Skeletal muscle satellite cell (primary cell): ENCODE measurements at regions not wholly inside any gene's neighbourhood (a gene's known extent, or its start where the extent isn't known, plus 50 kb on each side); places are given as distances from the start of the nearest gene placed in this dataset.

Source experiments
- H3K27me3 ChIP-seq: 2 replicates; pipeline ENCODE4 v1.7.0; 2013; ENCODE audit warnings: low read length; ENCODE audit not compliant: control insufficient read depth, insufficient read depth
- H3K36me3 ChIP-seq: 2 replicates; pipeline ENCODE4 v1.7.0; 2013; ENCODE audit warnings: mild to moderate bottlenecking, control low read depth, low read length; ENCODE audit not compliant: insufficient read depth
- H3K4me1 ChIP-seq: 2 replicates; pipeline ENCODE4 v1.7.0; 2013; ENCODE audit warnings: low read length; ENCODE audit not compliant: control insufficient read depth, insufficient read depth
- H3K4me2 ChIP-seq: 2 replicates; pipeline ENCODE4 v1.7.0; 2013; ENCODE audit warnings: mild to moderate bottlenecking, low read length
- H3K4me3 ChIP-seq: 2 replicates; pipeline ENCODE4 v1.7.0; 2013; ENCODE audit warnings: low read length
- H3K9ac ChIP-seq: 2 replicates; pipeline ENCODE4 v1.7.0; 2013; ENCODE audit warnings: mild to moderate bottlenecking, low read depth, low read length, moderate library complexity
- H3K9me3 ChIP-seq: replicated peaks from 2 replicates; pipeline ENCODE4 v1.7.0; 2013; ENCODE audit warnings: mild to moderate bottlenecking, control low read depth, low read length

GRCh38 chr6:153872946-153873345, 166.1 kb upstream of the OPRM1 start:
- H3K4me3 ChIP-seq = no peak overlapping the region
- H3K4me1 ChIP-seq = no peaks in the 10 kb centered on the region
- no peaks in the 10 kb centered on the region for H3K36me3 ChIP-seq
- no peaks in the 10 kb centered on the region for H3K9me3 ChIP-seq
- no peak overlapping the region for H3K4me2 ChIP-seq
- no peaks in the 10 kb centered on the region for H3K27me3 ChIP-seq
- H3K9ac ChIP-seq = no peak overlapping the region

- H3K36me3 ChIP-seq = no peaks in the 10 kb centered on the region
- H3K4me2 ChIP-seq = no peak overlapping the region
- no peak overlapping the region for H3K4me3 ChIP-seq
- no peaks in the 10 kb centered on the region for H3K9me3 ChIP-seq
- no peak overlapping the region for H3K9ac ChIP-seq
- no peaks in the 10 kb centered on the region for H3K4me1 ChIP-seq
- no peaks in the 10 kb centered on the region for H3K27me3 ChIP-seq
Observed at GRCh38 chr6:153862927-153863326, 176.1 kb upstream of the OPRM1 start.

GRCh38 chr6:153862139-153862538, 176.9 kb upstream of the OPRM1 start:
- no peaks in the 10 kb centered on the region for H3K36me3 ChIP-seq
- no peak overlapping the region for H3K9ac ChIP-seq
- no peak overlapping the region for H3K4me2 ChIP-seq
- no peaks in the 10 kb centered on the region for H3K27me3 ChIP-seq
- H3K4me1 ChIP-seq = no peaks in the 10 kb centered on the region
- H3K4me3 ChIP-seq = no peak overlapping the region
- H3K9me3 ChIP-seq = no peaks in the 10 kb centered on the region

GRCh38 chr6:153858529-153858928, 180.5 kb upstream of the OPRM1 start:
- Histone ChIP-seq H3K9me3 (no peaks in the 10 kb centered on the region), H3K4me2 (no peak overlapping the region), H3K4me1 (no peaks in the 10 kb centered on the region), H3K27me3 (no peaks in the 10 kb centered on the region), H3K36me3 (no peaks in the 10 kb centered on the region), H3K4me3 (no peak overlapping the region), H3K9ac (no peak overlapping the region)

GRCh38 chr6:153856929-153857376, 182.1 kb upstream of the OPRM1 start:
- Histone ChIP-seq H3K4me2 (no peak overlapping the region), H3K36me3 (no peaks in the 10 kb centered on the region), H3K9ac (no peak overlapping the region), H3K4me3 (no peak overlapping the region), H3K4me1 (no peaks in the 10 kb centered on the region), H3K9me3 (no peaks in the 10 kb centered on the region), H3K27me3 (no peaks in the 10 kb centered on the region)

- Histone ChIP-seq H3K9me3 (no peaks in the 10 kb centered on the region), H3K36me3 (no peaks in the 10 kb centered on the region), H3K27me3 (no peaks in the 10 kb centered on the region), H3K9ac (no peak overlapping the region), H3K4me2 (no peak overlapping the region), H3K4me1 (no peaks in the 10 kb centered on the region), H3K4me3 (no peak overlapping the region)
Observed at GRCh38 chr6:153852481-153852880, 186.6 kb upstream of the OPRM1 start.

- H3K9ac ChIP-seq = no peak overlapping the region
- no peaks in the 10 kb centered on the region for H3K9me3 ChIP-seq
- no peaks in the 10 kb centered on the region for H3K4me1 ChIP-seq
- no peak overlapping the region for H3K4me2 ChIP-seq
- no peaks in the 10 kb centered on the region for H3K27me3 ChIP-seq
- no peak overlapping the region for H3K4me3 ChIP-seq
- H3K36me3 ChIP-seq = no peaks in the 10 kb centered on the region
Observed at GRCh38 chr6:153852034-153852433, 187.0 kb upstream of the OPRM1 start.

GRCh38 chr6:153849072-153849779, 189.8 kb upstream of the OPRM1 start:
- Histone ChIP-seq H3K36me3 (no peaks in the 10 kb centered on the region), H3K9ac (no peak overlapping the region), H3K4me1 (no peaks in the 10 kb centered on the region), H3K4me3 (no peak overlapping the region), H3K9me3 (peaks cover 3% of the 10 kb centered on the region), H3K27me3 (no peaks in the 10 kb centered on the region), H3K4me2 (no peak overlapping the region)

GRCh38 chr6:153843420-153843819, 195.6 kb upstream of the OPRM1 start:
- Histone ChIP-seq H3K9ac (no peak overlapping the region), H3K9me3 (peaks cover 3% of the 10 kb centered on the region), H3K4me3 (no peak overlapping the region), H3K27me3 (no peaks in the 10 kb centered on the region), H3K4me2 (no peak overlapping the region), H3K36me3 (no peaks in the 10 kb centered on the region), H3K4me1 (no peaks in the 10 kb centered on the region)

- H3K9ac ChIP-seq = no peak overlapping the region
- H3K9me3 ChIP-seq = peaks cover 3% of the 10 kb centered on the region
- no peaks in the 10 kb centered on the region for H3K4me1 ChIP-seq
- H3K27me3 ChIP-seq = no peaks in the 10 kb centered on the region
- H3K4me2 ChIP-seq = no peak overlapping the region
- no peak overlapping the region for H3K4me3 ChIP-seq
- no peaks in the 10 kb centered on the region for H3K36me3 ChIP-seq
Observed at GRCh38 chr6:153842491-153842890, 196.5 kb upstream of the OPRM1 start.

- H3K4me1 ChIP-seq = no peaks in the 10 kb centered on the region
Observed at GRCh38 chr6:153840039-153840850, 198.8 kb upstream of the OPRM1 start.

GRCh38 chr6:153832543-153832942, 206.5 kb upstream of the OPRM1 start:
- H3K9ac ChIP-seq = no peak overlapping the region
- no peaks in the 10 kb centered on the region for H3K9me3 ChIP-seq
- H3K27me3 ChIP-seq = no peaks in the 10 kb centered on the region
- no peak overlapping the region for H3K4me3 ChIP-seq
- H3K4me2 ChIP-seq = no peak overlapping the region
- H3K4me1 ChIP-seq = no peaks in the 10 kb centered on the region
- H3K36me3 ChIP-seq = no peaks in the 10 kb centered on the region

More at GRCh38 chr6:153840039-153840850, 198.8 kb upstream of the OPRM1 start:
- no peak overlapping the region for H3K9ac ChIP-seq
- H3K36me3 ChIP-seq = no peaks in the 10 kb centered on the region
- H3K4me2 ChIP-seq = no peak overlapping the region
- no peaks in the 10 kb centered on the region for H3K27me3 ChIP-seq
- H3K9me3 ChIP-seq = peaks cover 2% of the 10 kb centered on the region
- no peak overlapping the region for H3K4me3 ChIP-seq
